ENCODE measurements at regions not wholly inside any gene's neighbourhood (a gene's known extent, or its start where the extent isn't known, plus 50 kb on each side); places are given as distances from the start of the nearest gene placed in this dataset.

DNA sequence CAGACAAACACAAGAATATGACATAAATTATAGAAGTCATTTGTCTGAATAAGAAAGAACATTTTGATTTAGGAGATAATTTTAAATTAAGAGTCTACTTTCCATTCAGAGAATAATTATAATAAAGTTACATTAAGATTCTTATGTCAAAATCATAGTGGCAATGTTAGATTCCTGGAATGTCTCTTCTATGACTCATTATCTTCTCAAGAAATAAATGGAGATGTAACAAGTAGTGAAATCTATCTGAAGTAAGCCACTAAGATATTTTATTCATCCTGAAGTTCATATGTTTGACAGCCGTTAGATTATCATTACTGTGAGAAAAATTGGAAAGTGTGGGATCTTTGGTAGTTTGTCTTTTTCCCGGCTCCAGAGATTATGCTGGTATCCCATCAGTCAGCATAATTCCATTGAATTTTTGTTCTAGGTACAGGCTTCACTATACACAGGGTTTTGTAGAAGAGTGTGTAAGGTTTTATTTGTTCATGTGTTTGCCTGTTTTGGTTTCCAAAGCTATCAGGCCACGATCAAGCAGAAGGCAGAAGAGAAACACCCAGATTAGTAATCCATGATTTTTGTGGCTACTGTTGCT is 1246.6 kb upstream of the LRRTM1 start:
- TF ChIP-seq GATA1 (IDR thresholded peaks at IDR 0.05; ENCODE audit: low read depth, low read length), result no peak
- TF ChIP-seq POLR2A (IDR thresholded peaks at IDR 0.05; ENCODE audit: low read length), result no peak
- DNase-seq, result no peak

DNA sequence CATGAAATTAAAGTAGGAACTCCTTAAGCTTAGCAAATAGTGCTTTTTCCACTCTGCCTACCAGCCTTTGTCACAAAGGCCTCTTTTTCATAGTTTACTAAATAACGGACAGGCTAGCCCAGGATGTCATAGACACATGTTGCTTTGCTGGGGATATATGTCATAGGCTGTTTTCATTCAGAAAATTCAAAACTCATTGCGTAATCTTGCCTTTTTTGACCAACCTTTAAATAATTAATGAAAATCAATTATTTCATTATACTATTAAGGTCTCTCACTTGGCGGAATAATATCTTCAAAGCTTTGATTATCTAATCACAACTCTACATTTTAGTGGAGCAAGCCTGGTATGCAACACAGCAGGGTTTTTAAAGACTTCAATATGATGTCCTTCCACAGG is 1245.7 kb upstream of the LRRTM1 start:
- no peak for DNase-seq
- TF ChIP-seq POLR2A (IDR thresholded peaks at IDR 0.05; ENCODE audit: low read length) (no peak), GATA1 (IDR thresholded peaks at IDR 0.05; ENCODE audit: low read depth, low read length) (no peak)

DNA sequence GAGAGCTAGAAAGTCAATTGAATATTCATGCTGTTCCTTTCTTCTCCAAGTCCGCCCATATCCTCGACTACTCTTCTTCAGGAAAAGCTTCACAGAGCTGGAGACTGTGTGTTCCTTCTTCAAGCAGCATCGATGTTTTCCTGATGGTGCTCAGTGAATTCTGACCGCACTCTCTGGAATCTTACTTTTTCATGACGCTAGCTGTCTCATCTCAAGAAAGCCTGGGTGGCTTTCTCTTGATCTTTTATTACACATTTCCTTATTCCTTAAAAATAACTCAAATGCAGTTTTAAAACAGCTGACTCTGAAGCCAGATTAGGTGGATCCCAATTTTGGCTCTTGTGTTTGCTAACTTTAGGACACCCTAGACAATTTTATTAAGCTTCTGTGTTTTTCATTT is 1245.1 kb upstream of the LRRTM1 start:
- TF ChIP-seq GATA1 (IDR thresholded peaks at IDR 0.05; ENCODE audit: low read depth, low read length) (no peak), POLR2A (IDR thresholded peaks at IDR 0.05; ENCODE audit: low read length) (no peak)
- no peak for DNase-seq

DNA sequence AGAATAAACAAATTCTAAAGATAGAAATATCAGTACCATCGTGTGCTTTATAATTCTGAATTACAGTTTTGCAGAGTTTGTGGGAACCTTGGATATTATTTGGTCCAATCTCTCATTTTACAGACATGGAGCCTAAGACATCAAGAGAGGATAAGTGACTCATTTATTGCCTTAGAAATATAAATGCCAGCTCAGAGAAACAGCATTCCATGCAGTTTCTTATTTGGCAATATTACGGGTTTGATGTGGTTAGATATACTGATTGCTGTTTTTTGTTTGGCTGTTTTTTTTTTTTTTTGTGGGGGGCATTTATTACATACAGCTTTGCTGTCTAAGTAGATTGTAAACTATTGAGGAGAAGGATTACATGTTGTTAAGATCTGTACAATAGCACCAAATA is 1241.1 kb upstream of the LRRTM1 start:
- TF ChIP-seq POLR2A (IDR thresholded peaks at IDR 0.05; ENCODE audit: low read length) (no peak), GATA1 (IDR thresholded peaks at IDR 0.05; ENCODE audit: low read depth, low read length) (no peak)
- DNase-seq, result no peak

DNA sequence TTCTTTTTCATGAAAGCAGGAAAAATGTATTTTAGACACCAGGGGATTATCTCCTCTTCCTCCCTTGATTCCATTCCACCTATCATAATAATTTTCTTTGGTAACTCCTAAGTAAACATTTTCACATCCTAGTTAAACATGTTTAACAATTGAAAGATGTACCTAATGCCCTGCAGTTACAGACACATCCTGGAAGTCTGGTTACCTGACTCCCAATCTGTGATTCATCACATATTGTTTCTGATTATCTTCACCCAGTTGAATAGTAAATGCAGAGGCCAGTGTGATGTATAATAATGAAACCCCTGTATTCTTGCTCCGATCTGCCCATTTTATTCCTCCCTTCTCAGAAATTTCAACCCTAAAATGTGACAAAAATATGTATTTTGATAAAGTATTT is 1237.6 kb upstream of the LRRTM1 start:
- TF ChIP-seq GATA1 (IDR thresholded peaks at IDR 0.05; ENCODE audit: low read depth, low read length) (no peak), POLR2A (IDR thresholded peaks at IDR 0.05; ENCODE audit: low read length) (no peak)
- no peak for DNase-seq

DNA sequence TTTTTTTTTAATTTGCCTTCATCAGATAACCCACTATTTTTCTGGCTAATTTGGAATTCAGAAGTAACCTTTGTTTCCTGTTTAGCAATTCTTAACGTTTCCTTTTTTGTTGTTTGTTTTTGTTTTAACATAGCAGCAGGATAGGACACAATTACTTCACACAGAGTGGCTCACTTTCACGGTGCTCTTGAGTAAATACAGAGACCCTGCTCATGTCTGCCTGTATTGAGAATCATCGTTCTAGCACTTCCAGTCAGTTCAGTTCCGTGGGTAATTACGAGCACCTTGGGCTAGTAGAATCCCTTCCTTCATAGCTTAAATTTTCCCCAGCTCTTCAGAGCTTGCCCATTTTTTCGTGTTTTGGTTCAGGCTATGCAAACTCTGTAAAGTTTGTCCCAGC is 1225.4 kb upstream of the LRRTM1 start:
- DNase-seq, result no peak

DNA sequence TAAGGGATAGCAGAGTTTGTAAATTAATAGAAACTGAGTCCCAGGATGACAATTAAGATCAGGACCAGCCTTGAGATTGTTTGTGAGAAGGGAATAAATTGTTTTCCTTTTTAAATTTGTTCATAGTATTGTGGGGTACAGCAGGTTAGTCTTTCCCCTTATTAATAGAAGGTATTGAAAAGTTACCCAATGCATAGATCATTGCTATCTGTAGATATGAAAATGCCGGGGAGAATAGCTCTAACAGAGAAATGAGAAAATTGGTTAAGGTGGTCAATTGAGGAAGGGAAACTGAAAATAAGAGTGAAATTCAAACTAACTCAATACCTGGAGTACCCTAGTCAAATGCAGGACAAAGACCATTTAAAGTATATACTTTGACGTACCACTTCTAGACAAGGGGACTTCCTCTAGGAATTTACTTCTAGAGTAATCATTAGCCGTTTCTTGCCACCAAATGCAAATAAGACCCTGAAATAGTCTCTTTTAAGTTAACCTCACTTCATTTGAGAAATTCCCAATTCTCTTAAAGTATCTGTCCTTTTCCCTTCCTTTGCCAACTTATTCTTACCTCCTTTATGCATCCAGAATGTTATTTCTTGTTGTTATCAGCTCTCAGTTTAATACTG is 1224.4 kb upstream of the LRRTM1 start:
- TF ChIP-seq POLR2A (IDR thresholded peaks at IDR 0.05; ENCODE audit: low read length) (no peak), GATA1 (IDR thresholded peaks at IDR 0.05; ENCODE audit: low read depth, low read length) (no peak)
- DNase-seq, result no peak

More for the DNA sequence above, 1225.4 kb upstream of the LRRTM1 start:
- TF ChIP-seq POLR2A (IDR thresholded peaks at IDR 0.05; ENCODE audit: low read length), result no peak
- TF ChIP-seq GATA1 (IDR thresholded peaks at IDR 0.05; ENCODE audit: low read depth, low read length), result no peak

DNA sequence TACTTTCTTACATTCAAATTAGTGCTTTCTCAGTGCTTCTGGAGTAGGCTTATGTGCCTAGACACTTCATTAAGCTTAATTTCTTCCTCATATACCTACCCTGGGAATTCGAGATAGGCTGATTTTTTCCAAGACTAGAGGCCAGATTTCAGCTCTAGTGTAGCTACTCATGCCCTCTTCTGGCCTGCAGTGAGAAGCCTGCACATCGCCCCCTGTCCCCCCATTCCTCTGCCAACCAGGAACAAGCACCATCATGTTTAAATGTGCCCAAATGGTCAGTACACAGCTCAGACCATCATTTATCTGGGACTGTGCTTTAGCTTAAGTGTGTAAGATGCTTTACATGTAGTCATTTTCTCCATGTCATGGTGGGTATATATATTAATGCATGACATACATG is 1218.8 kb upstream of the LRRTM1 start:
- TF ChIP-seq GATA1 (IDR thresholded peaks at IDR 0.05; ENCODE audit: low read depth, low read length), result no peak
- no peak for TF ChIP-seq POLR2A (IDR thresholded peaks at IDR 0.05; ENCODE audit: low read length)
- no peak for DNase-seq

DNA sequence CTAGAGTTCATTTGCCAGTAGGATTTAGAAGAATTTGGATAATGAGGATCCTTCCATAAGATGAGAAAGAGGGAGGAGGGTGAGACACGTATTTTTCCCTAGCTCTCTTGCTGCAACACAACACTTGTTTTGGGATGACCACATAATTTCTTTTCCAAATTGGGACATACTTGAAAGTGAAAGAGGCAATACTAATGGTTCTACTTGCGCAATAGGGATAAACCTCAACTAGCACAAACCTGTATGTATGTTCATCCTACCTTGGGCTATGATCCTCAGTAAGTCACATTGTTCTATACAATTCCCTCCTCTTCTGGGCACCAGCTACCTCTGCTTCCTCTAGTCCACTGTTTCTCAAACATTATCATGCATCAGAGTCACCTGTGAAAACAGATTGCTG is 1208.8 kb upstream of the LRRTM1 start:
- no peak for DNase-seq
- no peak for TF ChIP-seq POLR2A (IDR thresholded peaks at IDR 0.05; ENCODE audit: low read length)
- no peak for TF ChIP-seq GATA1 (IDR thresholded peaks at IDR 0.05; ENCODE audit: low read depth, low read length)

DNA sequence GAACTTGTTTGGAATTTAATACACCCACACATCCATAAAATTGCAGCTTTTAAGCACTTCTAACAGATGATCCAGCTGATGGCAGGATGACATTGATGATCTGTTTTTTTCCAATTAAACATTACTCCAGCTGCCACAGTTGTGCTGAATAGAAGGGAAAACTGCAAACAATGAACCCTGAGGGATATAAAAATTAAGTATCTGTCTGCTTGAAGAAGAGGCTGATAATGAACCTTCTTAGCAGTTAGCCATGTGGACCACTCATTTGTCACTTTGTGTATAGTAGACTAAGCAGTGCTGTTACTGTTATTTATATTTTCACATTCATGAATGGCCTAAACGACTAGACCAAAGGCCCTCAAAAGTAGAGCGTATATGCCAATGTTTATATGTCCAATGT is 1201.0 kb upstream of the LRRTM1 start:
- DNase-seq, result no peak
- TF ChIP-seq GATA1 (IDR thresholded peaks at IDR 0.05; ENCODE audit: low read depth, low read length) (no peak), POLR2A (IDR thresholded peaks at IDR 0.05; ENCODE audit: low read length) (no peak)

DNA sequence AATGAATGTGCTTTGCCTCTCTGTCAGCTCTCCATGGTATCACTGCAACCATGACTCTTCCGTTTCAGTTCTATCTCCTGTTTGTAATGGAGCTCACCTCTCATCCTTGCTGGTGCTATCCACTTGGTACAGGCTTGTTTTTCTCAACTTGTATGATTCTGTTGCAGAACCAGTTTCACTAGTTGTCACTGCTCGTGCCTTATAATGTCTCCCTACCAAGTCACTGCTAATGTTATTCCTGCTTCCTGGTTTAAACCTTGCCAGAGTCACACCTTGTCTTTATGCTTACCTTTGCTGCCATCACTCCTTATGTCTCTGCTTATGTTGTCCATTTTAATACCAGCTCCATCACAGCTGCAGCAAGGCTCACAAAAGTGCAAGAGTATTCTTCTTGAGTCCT is 1191.0 kb upstream of the LRRTM1 start:
- no peak for DNase-seq
- TF ChIP-seq POLR2A (IDR thresholded peaks at IDR 0.05; ENCODE audit: low read length) (no peak), GATA1 (IDR thresholded peaks at IDR 0.05; ENCODE audit: low read depth, low read length) (no peak)

DNA sequence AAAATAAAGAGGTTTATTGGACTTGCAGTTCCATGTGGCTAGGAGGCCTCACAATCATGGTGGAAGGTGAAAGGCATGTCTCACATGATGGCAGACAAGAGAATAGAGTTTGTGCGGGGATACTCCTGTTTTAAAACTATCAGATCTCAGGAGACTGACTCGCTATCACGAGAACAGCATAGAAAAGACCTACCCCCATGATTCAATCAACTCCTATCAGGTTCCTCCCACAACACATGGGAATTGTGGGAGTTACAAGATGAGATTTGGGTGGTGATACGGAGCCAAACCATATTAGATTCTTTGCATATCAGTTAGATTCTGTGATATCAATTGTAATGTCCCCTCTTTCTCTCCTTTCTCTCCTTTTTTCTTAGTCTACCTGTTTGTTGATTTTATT is 1178.7 kb upstream of the LRRTM1 start:
- no peak for DNase-seq
- TF ChIP-seq POLR2A (IDR thresholded peaks at IDR 0.05; ENCODE audit: low read length), result no peak

DNA sequence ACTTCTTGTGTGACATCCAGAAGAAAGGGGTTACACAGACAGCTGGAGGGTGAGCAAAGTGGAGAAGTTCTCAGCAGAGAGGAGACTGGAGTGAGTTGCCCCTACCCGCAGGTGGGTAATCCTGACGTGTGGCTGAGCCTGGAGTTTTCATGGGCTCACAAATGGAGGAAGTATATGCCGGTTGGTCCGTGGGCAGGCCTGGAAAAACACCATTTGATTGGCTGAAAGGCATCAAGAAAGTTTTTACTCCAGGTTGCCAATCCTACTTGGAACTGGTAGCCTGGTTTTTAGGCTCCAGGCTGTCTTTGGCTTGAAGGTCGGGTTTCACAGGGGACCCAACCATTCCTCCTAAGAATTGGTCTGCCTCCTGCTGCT is 1177.4 kb upstream of the LRRTM1 start:
- TF ChIP-seq GATA1 (IDR thresholded peaks at IDR 0.05; ENCODE audit: low read depth, low read length) (no peak), POLR2A (IDR thresholded peaks at IDR 0.05; ENCODE audit: low read length) (no peak)
- DNase-seq, result no peak

DNA sequence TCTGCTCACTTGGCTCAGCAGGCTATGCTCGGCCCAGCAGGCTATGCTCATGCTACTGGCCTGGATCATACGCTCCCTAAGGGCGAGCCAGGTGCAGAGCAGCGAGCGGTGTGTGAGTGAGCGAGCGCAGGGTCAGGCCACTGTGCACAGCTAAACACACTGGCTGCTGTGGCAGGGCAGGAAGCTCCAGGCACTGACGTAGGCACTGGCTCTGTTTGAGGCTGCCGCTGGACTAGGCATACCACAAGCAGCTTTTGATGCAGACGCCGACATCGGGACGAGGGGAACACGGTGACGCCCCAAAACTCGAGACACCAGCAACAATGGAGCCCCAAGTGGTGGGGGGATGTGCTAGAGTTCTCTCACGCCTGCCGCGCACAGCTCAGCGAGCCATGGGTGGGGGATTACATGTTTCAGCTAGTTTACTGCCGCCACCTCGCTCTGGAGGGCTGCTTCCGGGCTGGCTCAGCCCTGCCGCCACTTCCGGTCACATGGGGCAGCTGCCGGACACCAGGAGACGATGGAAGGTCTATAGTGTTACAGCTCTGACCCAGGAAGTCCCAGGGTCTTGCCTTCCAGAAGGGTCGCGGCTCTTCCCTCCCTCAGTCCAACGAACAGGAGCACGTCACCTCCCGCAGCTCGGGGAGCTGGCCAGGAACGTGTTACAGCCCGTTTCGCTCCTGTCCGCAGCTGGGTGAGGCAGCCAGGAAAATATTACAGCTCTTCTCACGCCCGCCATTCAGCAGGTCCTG is 1176.9 kb upstream of the LRRTM1 start:
- TF ChIP-seq POLR2A (IDR thresholded peaks at IDR 0.05; ENCODE audit: low read length) (no peak), GATA1 (IDR thresholded peaks at IDR 0.05; ENCODE audit: low read depth, low read length) (no peak)
- DNase-seq, result no peak

DNA sequence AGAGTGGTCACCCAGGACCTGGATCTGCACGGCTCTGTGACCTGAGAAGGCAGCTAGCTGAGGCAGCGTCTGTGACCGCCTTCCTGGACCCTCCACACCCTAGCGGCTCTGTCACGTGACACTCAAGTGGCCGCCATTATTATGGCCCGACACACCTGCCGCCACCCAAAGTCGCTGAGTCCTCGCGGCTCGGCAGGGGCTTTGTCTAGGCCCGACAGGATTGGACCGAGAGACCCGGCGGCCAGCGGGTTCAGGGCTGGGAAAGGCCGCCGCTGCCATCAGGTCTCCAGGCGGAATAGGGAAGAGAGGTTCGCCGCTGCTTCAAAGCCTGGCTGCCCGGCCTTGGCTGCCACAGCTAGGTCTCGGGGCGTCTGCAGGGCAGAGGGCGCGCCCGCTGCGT is 1162.5 kb upstream of the LRRTM1 start:
- DNase-seq, result no peak
- TF ChIP-seq POLR2A (IDR thresholded peaks at IDR 0.05; ENCODE audit: low read length) (no peak), GATA1 (IDR thresholded peaks at IDR 0.05; ENCODE audit: low read depth, low read length) (no peak)
